OCI-LY3 (cell line): ENCODE measurements at regions not wholly inside any gene's neighbourhood (a gene's known extent, or its start where the extent isn't known, plus 50 kb on each side); places are given as distances from the start of the nearest gene placed in this dataset.

Source experiments
- H2AFZ ChIP-seq: fragments of 200-600, 300-600 bp; shearing (Covaris generic); 2 replicates; pipeline ENCODE4 v1.6.0; 2014; ENCODE audit warnings: antibody characterized with exemption, low read depth, low read length
- H3K27ac ChIP-seq: fragments of 200-600, 300-600 bp; sonication (generic); 2 replicates; pipeline ENCODE4 v1.5.1; 2014; ENCODE audit warnings: mild to moderate bottlenecking, low read length, moderate library complexity, mixed read lengths
- H3K27me3 ChIP-seq: fragments of 200-600, 300-600 bp; sonication (generic); 2 replicates; pipeline ENCODE4 v1.6.1; 2014; ENCODE audit warnings: low read depth, low read length, mixed read lengths
- H3K36me3 ChIP-seq: fragments of 200-600, 300-600 bp; sonication (generic); replicated peaks from 2 replicates; pipeline ENCODE3; 2014; ENCODE audit warnings: low read depth, low read length, mixed read lengths
- H3K4me1 ChIP-seq: fragments of 300-600, 200-600 bp; sonication (generic); 2 replicates; pipeline ENCODE4 v1.6.1; 2014; ENCODE audit warnings: low read length, mixed read lengths
- H3K4me2 ChIP-seq: fragments of 200-600, 300-600 bp; sonication (generic); 2 replicates; pipeline ENCODE4 v1.6.1; 2014; ENCODE audit warnings: low read length, mixed read lengths
- H3K4me3 ChIP-seq: fragments of 300-600, 200-600 bp; sonication (generic); 2 replicates; pipeline ENCODE4 v1.5.1; 2014; ENCODE audit warnings: antibody characterized with exemption, mild to moderate bottlenecking, low read length, moderate library complexity
- H3K79me2 ChIP-seq: fragments of 300-600, 200-600 bp; shearing (Covaris generic); 2 replicates; pipeline ENCODE4 v1.6.1; 2014; ENCODE audit warnings: mild to moderate bottlenecking, low read length, mixed read lengths
- H3K9ac ChIP-seq: fragments of 300-600, 200-600 bp; shearing (Covaris generic); 2 replicates; pipeline ENCODE4 v1.6.0; 2014; ENCODE audit warnings: mild to moderate bottlenecking, low read length, moderate library complexity
- H3K9me3 ChIP-seq: fragments of 200-600, 300-600 bp; shearing (Covaris generic); 2 replicates; pipeline ENCODE4 v1.6.1; 2014; ENCODE audit warnings: low read length, mixed read lengths; ENCODE audit not compliant: insufficient read depth
- H4K20me1 ChIP-seq: fragments of 200-600, 300-600 bp; sonication (generic); 2 replicates; pipeline ENCODE4 v1.6.1; 2016; ENCODE audit warnings: low read length, mixed read lengths; ENCODE audit not compliant: insufficient read depth
- EZH2phosphoT487 ChIP-seq: fragments of 200-600 bp; shearing (Covaris generic); IDR thresholded peaks from 2 replicates; pipeline ENCODE4 v1.6.1; 2018; ENCODE audit warnings: antibody characterized with exemption, mixed run types, low read depth
- TF ChIP-seq, protein P1 (sequence below): fragments of 200-600, 300-600 bp; sonication (generic); IDR thresholded peaks from 2 replicates; pipeline ENCODE4 v1.5.1; 2014; ENCODE audit warnings: antibody characterized with exemption, low read length, low read depth

DNA sequence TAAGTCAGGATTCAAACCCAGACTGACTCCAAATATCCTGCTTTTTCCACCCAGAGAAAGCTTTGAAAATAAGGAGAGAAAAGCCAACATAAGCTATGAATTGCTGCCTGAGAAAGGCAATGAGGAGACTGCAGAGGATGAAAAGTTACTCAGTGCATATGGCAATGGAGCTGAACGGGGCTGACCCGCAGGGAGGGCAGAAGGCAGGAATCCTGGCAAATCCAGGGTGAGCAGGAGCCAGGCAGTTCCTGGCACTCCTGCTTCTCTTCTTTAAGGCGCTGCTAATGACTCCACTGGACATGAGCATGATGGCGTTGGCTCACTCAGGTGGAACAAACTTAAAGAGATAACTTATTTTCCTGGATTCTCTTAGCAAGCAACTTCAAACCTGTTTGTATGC is 95.2 kb upstream of the TMCC3 start:
- no peak overlapping the region for H3K9ac ChIP-seq
- no peak overlapping the region for H3K4me3 ChIP-seq
- no peaks in the 10 kb centered on the region for H3K9me3 ChIP-seq
- no peaks in the 10 kb centered on the region for H3K27me3 ChIP-seq
- no peak overlapping the region for H2AFZ ChIP-seq
- H3K79me2 ChIP-seq, result no peaks in the 10 kb centered on the region
- H4K20me1 ChIP-seq, result 0 out of 2 replicates have a peak, but pooled peaks cover 4% of the 10 kb centered on the region
- H3K4me2 ChIP-seq, result no peak overlapping the region
- no peaks in the 10 kb centered on the region for H3K4me1 ChIP-seq
- no peaks in the 10 kb centered on the region for H3K36me3 ChIP-seq
- no peak overlapping the region for H3K27ac ChIP-seq
- TF ChIP-seq EZH2phosphoT487, result no peak
- TF ChIP-seq, protein P1, sequence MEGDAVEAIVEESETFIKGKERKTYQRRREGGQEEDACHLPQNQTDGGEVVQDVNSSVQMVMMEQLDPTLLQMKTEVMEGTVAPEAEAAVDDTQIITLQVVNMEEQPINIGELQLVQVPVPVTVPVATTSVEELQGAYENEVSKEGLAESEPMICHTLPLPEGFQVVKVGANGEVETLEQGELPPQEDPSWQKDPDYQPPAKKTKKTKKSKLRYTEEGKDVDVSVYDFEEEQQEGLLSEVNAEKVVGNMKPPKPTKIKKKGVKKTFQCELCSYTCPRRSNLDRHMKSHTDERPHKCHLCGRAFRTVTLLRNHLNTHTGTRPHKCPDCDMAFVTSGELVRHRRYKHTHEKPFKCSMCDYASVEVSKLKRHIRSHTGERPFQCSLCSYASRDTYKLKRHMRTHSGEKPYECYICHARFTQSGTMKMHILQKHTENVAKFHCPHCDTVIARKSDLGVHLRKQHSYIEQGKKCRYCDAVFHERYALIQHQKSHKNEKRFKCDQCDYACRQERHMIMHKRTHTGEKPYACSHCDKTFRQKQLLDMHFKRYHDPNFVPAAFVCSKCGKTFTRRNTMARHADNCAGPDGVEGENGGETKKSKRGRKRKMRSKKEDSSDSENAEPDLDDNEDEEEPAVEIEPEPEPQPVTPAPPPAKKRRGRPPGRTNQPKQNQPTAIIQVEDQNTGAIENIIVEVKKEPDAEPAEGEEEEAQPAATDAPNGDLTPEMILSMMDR, result no peak

DNA sequence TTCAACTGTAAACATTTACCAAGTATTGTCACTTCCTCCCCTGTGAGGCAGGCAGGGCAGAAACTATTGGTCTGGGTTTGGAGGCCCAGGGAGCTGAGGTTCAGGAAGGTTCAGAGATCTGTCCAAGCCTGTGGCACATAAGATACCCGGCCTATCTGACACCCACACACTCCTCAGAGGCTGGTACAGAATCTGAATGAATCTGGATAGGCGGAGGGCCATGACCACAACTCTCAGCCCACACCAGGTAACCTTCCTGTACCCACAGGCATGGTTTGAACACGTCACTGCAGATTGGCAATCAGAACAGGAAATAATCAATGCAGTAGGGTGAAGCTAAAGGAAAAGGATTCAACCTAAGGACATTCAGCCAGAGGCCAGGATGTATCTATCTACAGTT is 92.8 kb upstream of the TMCC3 start:
- H3K9ac ChIP-seq, result no peak overlapping the region
- no peaks in the 10 kb centered on the region for H3K79me2 ChIP-seq
- H3K27ac ChIP-seq, result no peak overlapping the region
- no peak overlapping the region for H3K4me3 ChIP-seq
- no peaks in the 10 kb centered on the region for H3K27me3 ChIP-seq
- 0 out of 2 replicates have a peak, but pooled peaks cover 4% of the 10 kb centered on the region for H4K20me1 ChIP-seq
- no peaks in the 10 kb centered on the region for H3K36me3 ChIP-seq
- no peak overlapping the region for H2AFZ ChIP-seq
- no peaks in the 10 kb centered on the region for H3K9me3 ChIP-seq
- no peak for TF ChIP-seq EZH2phosphoT487
- H3K4me1 ChIP-seq, result no peaks in the 10 kb centered on the region
- H3K4me2 ChIP-seq, result no peak overlapping the region

DNA sequence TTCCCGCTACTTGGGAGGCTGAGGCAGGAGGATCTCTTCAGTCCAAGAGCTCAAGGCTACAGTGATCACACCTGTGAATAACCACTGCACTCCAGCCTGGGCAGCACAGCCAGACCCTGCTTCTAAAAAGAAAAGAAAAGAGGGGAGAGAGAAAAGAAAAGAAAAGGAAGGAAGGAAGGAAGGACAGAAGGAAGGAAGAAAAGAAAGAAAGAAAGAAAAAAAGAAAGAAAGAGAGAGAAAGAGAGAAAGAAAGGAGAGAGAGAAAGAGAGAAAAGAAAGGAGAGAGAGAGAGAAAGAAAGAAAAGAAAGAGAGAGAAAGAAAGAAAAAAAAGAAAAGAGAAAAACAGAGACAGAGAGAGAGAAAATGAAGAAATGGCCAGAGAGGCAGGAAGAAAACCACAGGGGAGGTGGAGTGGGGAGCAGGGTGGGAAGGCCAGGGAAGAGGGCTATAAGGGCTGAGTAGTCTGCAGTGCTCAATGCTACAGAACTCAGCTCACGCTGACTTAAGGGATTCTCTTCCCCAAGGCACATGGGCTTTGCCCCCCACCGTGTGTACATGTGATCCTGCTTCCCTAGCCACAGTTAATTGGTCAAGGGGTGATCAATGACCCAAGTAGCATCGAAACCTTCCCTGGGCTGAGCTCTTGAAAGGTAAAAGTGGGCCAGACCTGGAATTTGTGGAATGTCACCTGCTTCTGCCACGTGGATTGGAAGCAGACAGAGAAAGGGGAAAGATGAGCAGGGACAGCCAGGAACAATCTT is 90.4 kb upstream of the TMCC3 start:
- no peak overlapping the region for H2AFZ ChIP-seq

DNA sequence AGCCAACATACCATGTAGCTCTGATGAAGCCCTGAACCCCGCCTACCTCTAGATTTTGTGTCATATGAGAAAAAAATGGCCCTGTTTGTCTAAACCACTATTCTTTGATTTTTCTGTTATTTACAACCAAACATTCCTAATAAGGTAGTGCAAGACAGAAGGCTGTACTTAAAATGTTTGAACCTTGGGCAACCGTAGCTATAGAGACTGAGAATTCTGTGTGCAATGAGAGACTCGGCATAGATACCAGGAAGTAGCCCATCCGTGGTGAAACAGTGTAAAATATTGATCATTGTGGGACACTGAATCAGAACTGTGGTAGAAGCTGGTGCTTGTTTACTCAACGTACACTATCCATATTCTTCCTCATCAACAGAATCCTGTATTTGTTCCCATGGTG is 86.5 kb upstream of the TMCC3 start:
- H3K27me3 ChIP-seq, result no peaks in the 10 kb centered on the region
- H4K20me1 ChIP-seq, result no peaks in the 10 kb centered on the region
- no peak for TF ChIP-seq EZH2phosphoT487
- TF ChIP-seq, protein P1, result no peak
- H2AFZ ChIP-seq, result no peak overlapping the region
- H3K4me3 ChIP-seq, result no peak overlapping the region
- no peak overlapping the region for H3K27ac ChIP-seq
- no peak overlapping the region for H3K4me2 ChIP-seq
- no peaks in the 10 kb centered on the region for H3K9me3 ChIP-seq
- H3K4me1 ChIP-seq, result peaks cover 11% of the 10 kb centered on the region
- H3K36me3 ChIP-seq, result no peaks in the 10 kb centered on the region
- no peak overlapping the region for H3K9ac ChIP-seq
- no peaks in the 10 kb centered on the region for H3K79me2 ChIP-seq

More for the DNA sequence above, 90.4 kb upstream of the TMCC3 start:
- no peak for TF ChIP-seq EZH2phosphoT487
- TF ChIP-seq, protein P1, result no peak
- Histone ChIP-seq H3K4me3 (no peak overlapping the region), H3K9me3 (no peaks in the 10 kb centered on the region), H4K20me1 (no peaks in the 10 kb centered on the region), H3K4me2 (no peak overlapping the region), H3K36me3 (no peaks in the 10 kb centered on the region), H3K27me3 (no peaks in the 10 kb centered on the region), H3K4me1 (peaks cover 4% of the 10 kb centered on the region), H3K79me2 (no peaks in the 10 kb centered on the region), H3K27ac (no peak overlapping the region), H3K9ac (no peak overlapping the region)
